SK-N-SH treated with all-trans-retinoic acid at 6 μM for 48 hours (cell line): ENCODE measurements at regions not wholly inside any gene's neighbourhood (a gene's known extent, or its start where the extent isn't known, plus 50 kb on each side); places are given as distances from the start of the nearest gene placed in this dataset.

ENCODE experiments used
- BACH2 ChIP-seq: fragments of 250-450 bp; sonication (Bioruptor Pico); IDR thresholded peaks from 2 replicates; pipeline ENCODE4 v1.9.0; 2021; ENCODE audit warnings: mild to moderate bottlenecking, borderline replicate concordance
- CREB5 ChIP-seq: fragments of 250-450 bp; sonication (Bioruptor Pico); IDR thresholded peaks from 2 replicates; pipeline ENCODE4 v1.5.1; 2020; ENCODE audit warnings: low read depth, mild to moderate bottlenecking, moderate library complexity
- ISL1 ChIP-seq: fragments of 250-450 bp; sonication (Bioruptor Pico); IDR thresholded peaks from 2 replicates; pipeline ENCODE4 v2.1.2; 2022; ENCODE audit warnings: mild to moderate bottlenecking, moderate library complexity
- PATZ1 ChIP-seq: fragments of 250-450 bp; sonication (Bioruptor Pico); IDR thresholded peaks from 2 replicates; pipeline ENCODE4 v1.8.0; 2020; ENCODE audit warnings: mild to moderate bottlenecking, moderate library complexity, borderline replicate concordance
- RARB ChIP-seq: fragments of 250-450 bp; sonication (Bioruptor Pico); IDR thresholded peaks from 2 replicates; pipeline ENCODE4 v1.8.0; 2021; ENCODE audit warnings: mild to moderate bottlenecking, moderate library complexity
- ZFP30 ChIP-seq: fragments of 450-650 bp; formaldehyde crosslinking; IDR thresholded peaks from 2 replicates; pipeline ENCODE4 v1.5.0; 2022; ENCODE audit warnings: mild to moderate bottlenecking, moderate library complexity

GRCh38 chr2:142332196-142332595 lies 201.4 kb upstream of the LRP1B start:
- TF ChIP-seq CREB5 (CRISPR knock-in tag), result no peak
- TF ChIP-seq ISL1, result no peak
- TF ChIP-seq ZFP30 (CRISPR knock-in tag), result no peak
- TF ChIP-seq RARB (CRISPR knock-in tag), result no peak
- TF ChIP-seq PATZ1, result no peak
- TF ChIP-seq BACH2, result no peak
